T-cell (primary cell): ENCODE measurements at regions not wholly inside any gene's neighbourhood (a gene's known extent, or its start where the extent isn't known, plus 50 kb on each side); places are given as distances from the start of the nearest gene placed in this dataset.
"Not testable (repeated sequence)": the region's sequence is repeated elsewhere in the genome, so short reads cannot be mapped to it uniquely, and the experiment has no call there.

Experiments
- ATAC-seq, 4 experiments: fragments of 200-7000 bp in 3 of 4; fragments of 150-1000 bp in 1 of 4; cut with Tn5 transposase; replicated peaks in 1 of 4; 1 replicate in 3 of 4; 2 replicates in 1 of 4; pipeline ENCODE4 v1.10.0; 2021; ENCODE audit warnings: moderate library complexity in 3 of 4, mild to moderate bottlenecking in 2 of 4, moderate number of reproducible peaks in 1 of 4
- CTCF ChIA-PET, 2 donors: fragments of 300-600 bp; sonication (Branson Sonifier 250); formaldehyde crosslinking; loops; one replicate each; lab custom pipeline; 2022; ENCODE audit warnings: antibody characterized with exemption in 2 of 2; lab: Charles Lee
- POLR2A ChIA-PET, 2 donors: fragments of 300-600 bp; sonication (Branson Sonifier 250); formaldehyde crosslinking; loops; one replicate each; lab custom pipeline; 2022; ENCODE audit warnings: antibody characterized with exemption in 2 of 2; lab: Charles Lee
- DNase-seq, 35 experiments: peaks; one replicate each; pipeline versions ENCODE4 v3.0.0 to v3.0.0-alpha.2; 2013 to 2023
- H3K27ac ChIP-seq: one replicate; pipeline ENCODE4 v1.5.1; 2013; ENCODE audit warnings: low read length
- H3K27me3 ChIP-seq, 2 experiments: replicated peaks in 1 of 2; 1 replicate in 1 of 2; 2 replicates in 1 of 2; pipeline versions ENCODE4 v1.6.1 to v1.7.0; 2013; ENCODE audit warnings: low read length in 1 of 2, mixed read lengths in 1 of 2; ENCODE audit not compliant: control insufficient read depth in 2 of 2, insufficient read depth in 2 of 2; ENCODE audit errors: extremely low read depth in 1 of 2
- H3K36me3 ChIP-seq, 2 donors: 1 replicate in 1 of 2; 2 replicates in 1 of 2; pipeline versions ENCODE4 v1.6.1 to v1.7.0; 2013; ENCODE audit warnings: low read length in 1 of 2; ENCODE audit not compliant: control insufficient read depth in 2 of 2, insufficient read depth in 1 of 2; ENCODE audit errors: extremely low read depth in 1 of 2
- H3K4me1 ChIP-seq, 2 experiments: 1 replicate in 1 of 2; 2 replicates in 1 of 2; pipeline versions ENCODE4 v1.6.1 to v1.7.0; 2013; ENCODE audit warnings: low read length in 2 of 2, mixed read lengths in 1 of 2; ENCODE audit not compliant: insufficient read depth in 2 of 2, control insufficient read depth in 1 of 2; ENCODE audit errors: extremely low read depth in 1 of 2
- H3K4me3 ChIP-seq, 2 donors: 1 replicate in 1 of 2; 2 replicates in 1 of 2; pipeline versions ENCODE4 v1.5.1 to v1.7.0; 2013; ENCODE audit warnings: mild to moderate bottlenecking in 2 of 2, low read length in 1 of 2, moderate library complexity in 1 of 2; ENCODE audit not compliant: control insufficient read depth in 1 of 2; ENCODE audit errors: extremely low read depth in 1 of 2
- H3K9me3 ChIP-seq: 2 replicates; pipeline ENCODE4 v1.7.0; 2013
- H3K27ac Mint-ChIP-seq, 2 donors: one replicate each; pipeline ENCODE4 v1.8.0; 2020 to 2021; ENCODE audit warnings: mild to moderate bottlenecking in 2 of 2, mixed read lengths in 2 of 2
- H3K27me3 Mint-ChIP-seq, 2 donors: one replicate each; pipeline ENCODE4 v1.8.0; 2021 to 2022; ENCODE audit warnings: mixed read lengths in 2 of 2
- H3K36me3 Mint-ChIP-seq: one replicate; pipeline ENCODE4 v1.8.0; 2021; ENCODE audit warnings: mixed read lengths
- H3K4me1 Mint-ChIP-seq, 3 donors: one replicate each; pipeline ENCODE4 v1.8.0; 2020 to 2022; ENCODE audit warnings: mixed read lengths in 3 of 3, mild to moderate bottlenecking in 1 of 3
- H3K4me3 Mint-ChIP-seq, 3 donors: one replicate each; pipeline ENCODE4 v1.8.0; 2020 to 2022; ENCODE audit warnings: mild to moderate bottlenecking in 3 of 3, mixed read lengths in 3 of 3, moderate library complexity in 3 of 3
- H3K9me3 Mint-ChIP-seq, 3 donors: one replicate each; pipeline ENCODE4 v1.8.0; 2020 to 2022; ENCODE audit warnings: mixed read lengths in 3 of 3
- WGBS: methylation state at CpG from one replicate; pipeline ENCODE4 v1.1.5; 2013; ENCODE audit warnings: missing lambda C conversion rate; ENCODE audit not compliant: insufficient coverage; 5-methylcytosine and 5-hydroxymethylcytosine counted together

- H3K27me3 ChIP-seq, ATAC-seq, H3K27ac Mint-ChIP-seq, POLR2A ChIA-PET, H3K4me3 Mint-ChIP-seq, H3K4me3 ChIP-seq, H3K27me3 Mint-ChIP-seq, H3K9me3 Mint-ChIP-seq, CTCF ChIA-PET, H3K4me1 Mint-ChIP-seq, H3K36me3 Mint-ChIP-seq, H3K9me3 ChIP-seq, H3K27ac ChIP-seq, H3K4me1 ChIP-seq, H3K36me3 ChIP-seq, DNase-seq: not testable (repeated sequence)
- WGBS, result no CpG with 5 or more reads among the region's 8 CpGs
Measured at GRCh38 chr9:66046992-66047391, 310.0 kb downstream of the FOXD4L4 start.

DNA sequence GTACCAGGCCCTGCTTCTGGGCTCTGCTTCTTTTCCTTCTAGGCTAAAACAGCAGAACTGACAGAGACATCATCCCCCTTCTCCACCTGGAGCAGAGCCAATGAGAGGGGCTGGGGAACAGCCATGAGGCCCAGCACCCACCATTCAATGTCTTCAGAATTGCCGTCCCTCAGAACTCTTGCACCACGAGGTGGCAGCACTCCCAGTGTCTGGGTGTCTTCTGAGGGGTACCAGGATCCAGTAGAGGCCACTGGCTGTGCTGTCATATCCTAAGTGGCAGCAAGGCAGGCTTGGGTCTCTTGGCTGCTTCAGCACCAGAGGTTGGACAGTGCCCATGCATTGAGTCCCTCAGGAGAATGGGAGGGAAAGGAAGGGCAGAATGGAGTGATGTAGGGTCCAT, 312.8 kb downstream of the FOXD4L4 start:
- H3K9me3 Mint-ChIP-seq, H3K27me3 ChIP-seq, H3K4me3 Mint-ChIP-seq, ATAC-seq, POLR2A ChIA-PET, H3K36me3 Mint-ChIP-seq, CTCF ChIA-PET, H3K27ac Mint-ChIP-seq, H3K36me3 ChIP-seq, H3K27ac ChIP-seq, H3K4me1 Mint-ChIP-seq, H3K4me1 ChIP-seq, H3K4me3 ChIP-seq, H3K27me3 Mint-ChIP-seq, H3K9me3 ChIP-seq, DNase-seq: not testable (repeated sequence)
- WGBS, result no CpG with 5 or more reads among the region's 2 CpGs

DNA sequence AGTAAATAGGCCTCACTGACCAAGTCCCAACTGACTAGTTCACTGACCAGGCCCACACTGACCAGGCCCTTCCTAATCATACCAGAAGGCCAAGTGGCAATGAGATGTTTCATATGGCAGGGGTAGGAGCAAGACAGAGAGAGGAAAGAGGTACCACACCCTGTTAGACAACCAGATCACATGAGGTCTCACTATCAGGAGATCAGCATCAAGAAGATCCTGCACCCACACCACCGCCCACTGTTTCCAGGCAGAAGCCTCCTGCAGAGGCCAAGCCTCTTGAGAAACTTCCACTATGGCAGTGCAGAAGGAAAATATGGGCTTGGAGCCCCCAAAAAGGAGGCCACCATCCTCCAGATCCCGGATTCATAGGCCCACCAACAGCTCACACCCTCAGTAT, 317.8 kb downstream of the FOXD4L4 start:
- H3K27me3 Mint-ChIP-seq, H3K4me1 ChIP-seq, H3K4me1 Mint-ChIP-seq, H3K4me3 ChIP-seq, H3K36me3 ChIP-seq, ATAC-seq, DNase-seq, H3K27ac ChIP-seq, CTCF ChIA-PET, H3K27ac Mint-ChIP-seq, H3K9me3 Mint-ChIP-seq, POLR2A ChIA-PET, H3K4me3 Mint-ChIP-seq, H3K36me3 Mint-ChIP-seq, H3K27me3 ChIP-seq, H3K9me3 ChIP-seq: not testable (repeated sequence)
- WGBS, result no CpG with 5 or more reads among the region's 2 CpGs

GRCh38 chr9:66060681-66061080, 323.7 kb downstream of the FOXD4L4 start:
- H3K4me1 Mint-ChIP-seq, H3K36me3 ChIP-seq, H3K4me1 ChIP-seq, H3K4me3 ChIP-seq, H3K27me3 ChIP-seq, H3K9me3 ChIP-seq, CTCF ChIA-PET, DNase-seq, H3K27me3 Mint-ChIP-seq, H3K27ac ChIP-seq, H3K36me3 Mint-ChIP-seq, H3K9me3 Mint-ChIP-seq, H3K4me3 Mint-ChIP-seq, H3K27ac Mint-ChIP-seq, ATAC-seq, POLR2A ChIA-PET: not testable (repeated sequence)
- WGBS, result no CpG with 5 or more reads among the region's 1 CpG

- POLR2A ChIA-PET, H3K9me3 Mint-ChIP-seq, H3K4me1 Mint-ChIP-seq, H3K36me3 ChIP-seq, H3K4me3 ChIP-seq, H3K36me3 Mint-ChIP-seq, CTCF ChIA-PET, ATAC-seq, H3K27me3 ChIP-seq, H3K4me3 Mint-ChIP-seq, H3K4me1 ChIP-seq, H3K27me3 Mint-ChIP-seq, H3K27ac ChIP-seq, H3K27ac Mint-ChIP-seq, H3K9me3 ChIP-seq: not testable (repeated sequence)
- WGBS, result no CpG with 5 or more reads among the region's 1 CpG
- peak in 1 of 35 experiments; percentile 4 for DNase-seq
Measured at GRCh38 chr9:66063822-66064221, 326.9 kb downstream of the FOXD4L4 start.

DNA sequence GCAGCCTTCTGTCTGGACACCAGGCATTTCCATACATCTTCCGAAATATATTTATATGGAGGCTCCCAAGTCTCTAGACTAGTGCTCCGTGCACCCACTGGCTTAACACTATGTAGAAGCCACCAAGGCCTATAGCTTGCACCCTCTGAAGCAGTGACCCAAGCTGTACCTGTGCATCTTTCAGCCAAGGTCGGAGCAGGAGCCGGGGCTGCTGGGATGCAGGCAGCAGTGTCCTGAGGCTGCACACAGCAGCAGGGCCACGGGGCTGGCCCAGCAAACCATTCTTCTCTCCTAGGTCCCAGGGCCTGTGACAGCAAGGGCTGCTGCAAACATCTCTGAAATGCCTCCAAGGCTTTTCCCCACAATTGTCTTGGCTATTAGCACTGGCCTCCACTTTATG, 328.8 kb downstream of the FOXD4L4 start:
- H3K4me3 Mint-ChIP-seq, H3K27ac ChIP-seq, H3K9me3 Mint-ChIP-seq, H3K4me1 ChIP-seq, H3K9me3 ChIP-seq, H3K36me3 ChIP-seq, H3K4me3 ChIP-seq, CTCF ChIA-PET, H3K36me3 Mint-ChIP-seq, ATAC-seq, H3K27me3 Mint-ChIP-seq, H3K27me3 ChIP-seq, H3K4me1 Mint-ChIP-seq, POLR2A ChIA-PET, H3K27ac Mint-ChIP-seq: not testable (repeated sequence)
- peak in 2 of 35 experiments; percentile 0 to 7 for DNase-seq
- no CpG with 5 or more reads among the region's 5 CpGs for WGBS

DNA sequence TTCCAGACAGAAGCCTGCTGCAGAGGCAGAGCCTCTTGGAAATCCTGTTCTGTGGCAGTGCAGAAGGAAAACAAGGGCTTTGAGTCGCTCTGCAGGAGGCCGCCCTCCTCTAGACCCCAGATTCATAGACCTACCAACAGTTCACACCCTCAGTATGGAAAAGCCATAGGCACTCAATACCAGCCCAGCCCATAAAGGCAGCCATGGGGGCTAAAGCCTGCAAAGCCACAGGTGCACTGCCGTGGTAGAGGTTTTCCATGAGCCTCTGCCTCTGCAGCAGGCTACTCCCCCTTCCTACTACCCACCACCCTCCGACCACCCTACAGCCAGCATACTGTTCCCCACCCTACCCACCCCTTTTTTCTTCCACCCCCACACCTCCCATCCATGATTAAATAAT, 330.3 kb downstream of the FOXD4L4 start:
- POLR2A ChIA-PET, CTCF ChIA-PET, H3K4me3 Mint-ChIP-seq, H3K27me3 Mint-ChIP-seq, H3K27me3 ChIP-seq, H3K9me3 Mint-ChIP-seq, H3K27ac Mint-ChIP-seq, H3K27ac ChIP-seq, ATAC-seq, H3K4me3 ChIP-seq, H3K9me3 ChIP-seq, H3K4me1 Mint-ChIP-seq, H3K4me1 ChIP-seq, H3K36me3 Mint-ChIP-seq, H3K36me3 ChIP-seq: not testable (repeated sequence)
- WGBS, result no CpG with 5 or more reads among the region's 4 CpGs
- peak in 1 of 35 experiments; percentile 5 for DNase-seq
